ENCODE measurements at regions not wholly inside any gene's neighbourhood (a gene's known extent, or its start where the extent isn't known, plus 50 kb on each side); places are given as distances from the start of the nearest gene placed in this dataset.

DNA sequence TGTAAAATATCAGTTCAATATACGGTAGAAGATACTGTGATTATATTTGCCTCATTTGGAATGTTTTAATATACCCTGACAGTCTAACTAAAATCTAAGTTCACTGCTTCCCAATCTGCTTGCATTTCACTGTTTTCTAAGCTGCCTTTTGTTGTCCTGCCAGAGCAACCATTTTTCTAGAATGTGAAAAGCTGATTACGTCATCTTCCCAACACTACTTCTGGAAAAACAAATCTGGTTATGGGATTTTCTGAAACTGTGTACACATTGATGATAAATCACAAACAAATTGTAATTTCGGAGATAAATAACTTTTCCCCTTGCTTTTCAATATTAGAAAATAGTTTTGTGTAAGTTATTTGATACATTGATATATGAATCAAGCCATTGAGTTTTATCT lies 1529.0 kb downstream of the CDH11 start:
- no peaks in the 10 kb centered on the region for H3K27me3 ChIP-seq (ENCODE audit: control insufficient read depth, extremely low read depth, insufficient read depth, low read length)
- no peak overlapping the region for H2AFZ ChIP-seq (ENCODE audit: control insufficient read depth, low read length)
- no peaks in the 10 kb centered on the region for H3K9me3 ChIP-seq (ENCODE audit: control insufficient read depth, low read depth, low read length)
- no peaks in the 10 kb centered on the region for H4K20me1 ChIP-seq (ENCODE audit: control insufficient read depth, extremely low read depth, insufficient read depth, low read length)
- H3K4me3 ChIP-seq (ENCODE audit: control insufficient read depth in 2 of 3, extremely low read depth in 1 of 3, insufficient read depth in 2 of 3, low read depth in 1 of 3, low read length in 3 of 3): no peak overlapping the region
- no peak overlapping the region for H3K4me2 ChIP-seq (ENCODE audit: control insufficient read depth, extremely low read depth, insufficient read depth, low read depth, low read length)
- no peak for FAIRE-seq
- H3K9ac ChIP-seq (ENCODE audit: control insufficient read depth, extremely low read depth, insufficient read depth, low read length): no peak overlapping the region
- no peaks in the 10 kb centered on the region for H3K4me1 ChIP-seq (ENCODE audit: control insufficient read depth, extremely low read depth, insufficient read depth, low read length)
- TF ChIP-seq, protein P1, sequence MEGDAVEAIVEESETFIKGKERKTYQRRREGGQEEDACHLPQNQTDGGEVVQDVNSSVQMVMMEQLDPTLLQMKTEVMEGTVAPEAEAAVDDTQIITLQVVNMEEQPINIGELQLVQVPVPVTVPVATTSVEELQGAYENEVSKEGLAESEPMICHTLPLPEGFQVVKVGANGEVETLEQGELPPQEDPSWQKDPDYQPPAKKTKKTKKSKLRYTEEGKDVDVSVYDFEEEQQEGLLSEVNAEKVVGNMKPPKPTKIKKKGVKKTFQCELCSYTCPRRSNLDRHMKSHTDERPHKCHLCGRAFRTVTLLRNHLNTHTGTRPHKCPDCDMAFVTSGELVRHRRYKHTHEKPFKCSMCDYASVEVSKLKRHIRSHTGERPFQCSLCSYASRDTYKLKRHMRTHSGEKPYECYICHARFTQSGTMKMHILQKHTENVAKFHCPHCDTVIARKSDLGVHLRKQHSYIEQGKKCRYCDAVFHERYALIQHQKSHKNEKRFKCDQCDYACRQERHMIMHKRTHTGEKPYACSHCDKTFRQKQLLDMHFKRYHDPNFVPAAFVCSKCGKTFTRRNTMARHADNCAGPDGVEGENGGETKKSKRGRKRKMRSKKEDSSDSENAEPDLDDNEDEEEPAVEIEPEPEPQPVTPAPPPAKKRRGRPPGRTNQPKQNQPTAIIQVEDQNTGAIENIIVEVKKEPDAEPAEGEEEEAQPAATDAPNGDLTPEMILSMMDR (optimal IDR thresholded peaks at IDR 0.05 in 1 of 3, IDR thresholded peaks at IDR 0.05 in 1 of 3, conservative IDR thresholded peaks at IDR 0.05 in 1 of 3; ENCODE audit: extremely low read depth in 1 of 3, insufficient read depth in 2 of 3, low read length in 3 of 3): no peak
- H3K27ac ChIP-seq (ENCODE audit: control insufficient read depth, insufficient read depth, low read length): no peak overlapping the region
- no peaks in the 10 kb centered on the region for H3K36me3 ChIP-seq (ENCODE audit: control insufficient read depth in 2 of 2, extremely low read depth in 1 of 2, insufficient read depth in 2 of 2, low read length in 2 of 2)
- no peaks in the 10 kb centered on the region for H3K9me1 ChIP-seq (ENCODE audit: control insufficient read depth, extremely low read depth, insufficient read depth, low read length)
- no peaks in the 10 kb centered on the region for H3K79me2 ChIP-seq (ENCODE audit: control insufficient read depth, insufficient read depth, low read length)
- no peak for DNase-seq (ENCODE audit: low read depth, low spot score)
- dilution Hi-C loops (cut with MboI; ENCODE audit: extremely low pct_ligation_motif_present, low sequenced_read_pairs): no loop called here

DNA sequence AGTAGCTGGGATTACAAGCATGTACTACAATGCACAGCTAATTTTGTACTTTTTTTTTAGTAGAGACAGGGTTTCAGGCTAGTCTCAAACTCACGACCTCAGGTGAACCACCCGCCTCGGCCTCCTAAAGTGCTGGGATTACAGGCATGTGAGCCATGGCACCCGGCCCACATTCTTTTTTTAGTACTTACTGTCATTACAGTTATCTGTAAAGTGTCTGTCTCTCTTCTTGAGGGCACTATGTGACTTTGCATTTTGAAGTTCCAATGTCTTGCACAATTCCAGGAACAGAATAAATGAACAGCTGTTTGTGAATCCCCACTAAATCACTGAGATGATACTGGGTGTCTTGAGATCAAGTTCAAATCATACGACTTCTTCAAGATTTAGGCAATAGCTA lies 1540.3 kb downstream of the CDH11 start:
- H3K27me3 ChIP-seq (ENCODE audit: control insufficient read depth, extremely low read depth, insufficient read depth, low read length): no peaks in the 10 kb centered on the region
- H3K4me2 ChIP-seq (ENCODE audit: control insufficient read depth, extremely low read depth, insufficient read depth, low read depth, low read length): no peak overlapping the region
- TF ChIP-seq, protein P1 (optimal IDR thresholded peaks at IDR 0.05 in 1 of 3, IDR thresholded peaks at IDR 0.05 in 1 of 3, conservative IDR thresholded peaks at IDR 0.05 in 1 of 3; ENCODE audit: extremely low read depth in 1 of 3, insufficient read depth in 2 of 3, low read length in 3 of 3): no peak
- TF ChIP-seq EZH2 (IDR thresholded peaks at IDR 0.05; ENCODE audit: low read length): no peak
- H3K36me3 ChIP-seq (ENCODE audit: control insufficient read depth in 2 of 2, extremely low read depth in 1 of 2, insufficient read depth in 2 of 2, low read length in 2 of 2): no peaks in the 10 kb centered on the region
- DNase-seq (ENCODE audit: low read depth, low spot score) (no peak), FAIRE-seq (no peak)
- no peaks in the 10 kb centered on the region for H3K79me2 ChIP-seq (ENCODE audit: control insufficient read depth, insufficient read depth, low read length)
- no peaks in the 10 kb centered on the region for H3K4me1 ChIP-seq (ENCODE audit: control insufficient read depth, extremely low read depth, insufficient read depth, low read length)
- dilution Hi-C loops (cut with MboI; ENCODE audit: extremely low pct_ligation_motif_present, low sequenced_read_pairs): no loop called here
- H3K4me3 ChIP-seq (ENCODE audit: control insufficient read depth in 2 of 3, extremely low read depth in 1 of 3, insufficient read depth in 2 of 3, low read depth in 1 of 3, low read length in 3 of 3): no peak overlapping the region
- H4K20me1 ChIP-seq (ENCODE audit: control insufficient read depth, extremely low read depth, insufficient read depth, low read length): no peaks in the 10 kb centered on the region
- no peaks in the 10 kb centered on the region for H3K9me3 ChIP-seq (ENCODE audit: control insufficient read depth, low read depth, low read length)
- no peak overlapping the region for H2AFZ ChIP-seq (ENCODE audit: control insufficient read depth, low read length)
- no peak overlapping the region for H3K9ac ChIP-seq (ENCODE audit: control insufficient read depth, extremely low read depth, insufficient read depth, low read length)
- no peak overlapping the region for H3K27ac ChIP-seq (ENCODE audit: control insufficient read depth, insufficient read depth, low read length)
- H3K9me1 ChIP-seq (ENCODE audit: control insufficient read depth, extremely low read depth, insufficient read depth, low read length): no peaks in the 10 kb centered on the region

Measured in keratinocyte (primary cell).